GM21717 (cell line): ENCODE measurements at regions not wholly inside any gene's neighbourhood (a gene's known extent, or its start where the extent isn't known, plus 50 kb on each side); places are given as distances from the start of the nearest gene placed in this dataset.

Experiments
- ATAC-seq: cut with Tn5 transposase; IDR thresholded peaks from one replicate; pipeline ENCODE4 v1.9.1; 2021; ENCODE audit warnings: mild to moderate bottlenecking, moderate library complexity; ENCODE audit not compliant: unreplicated experiment

- ATAC-seq, result no peak
Observed at GRCh38 chr9:104009826-104010225, 84.3 kb upstream of the SMC2 start.

GRCh38 chr9:104022083-104022482 is 72.0 kb upstream of the SMC2 start:
- no peak for ATAC-seq

GRCh38 chr9:104025104-104025503 is 69.0 kb upstream of the SMC2 start:
- ATAC-seq, result no peak

- ATAC-seq, result no peak
Observed at GRCh38 chr9:104025945-104026344, 68.2 kb upstream of the SMC2 start.

- ATAC-seq, result peak; percentile 60
Observed at GRCh38 chr9:104027295-104027694, 66.8 kb upstream of the SMC2 start.

GRCh38 chr9:104028827-104029226 is 65.3 kb upstream of the SMC2 start:
- ATAC-seq, result no peak
